RWPE2 (cell line): ENCODE measurements at regions not wholly inside any gene's neighbourhood (a gene's known extent, or its start where the extent isn't known, plus 50 kb on each side); places are given as distances from the start of the nearest gene placed in this dataset.

Source experiments
- ATAC-seq: fragments of 200-7000 bp; cut with Tn5 transposase; 3 replicates; pipeline ENCODE4 v1.9.1; 2021; ENCODE audit warnings: low read depth
- DNase-seq: peaks from one replicate; pipeline ENCODE4 v3.0.0-alpha.2; 2020; ENCODE audit warnings: low spot score
- H3K27ac ChIP-seq: fragments of 450-650 bp; 2 replicates; pipeline ENCODE4 v1.5.1; 2017; ENCODE audit warnings: mild to moderate bottlenecking; ENCODE audit not compliant: poor library complexity, severe bottlenecking
- H3K27me3 ChIP-seq: fragments of 250-450 bp; sonication (Bioruptor Pico); 2 replicates; pipeline ENCODE4 v1.5.1; 2021; ENCODE audit warnings: mild to moderate bottlenecking, moderate library complexity; ENCODE audit not compliant: insufficient read depth, poor library complexity, severe bottlenecking
- H3K36me3 ChIP-seq: fragments of 250-450 bp; sonication (Bioruptor Pico); 2 replicates; pipeline ENCODE4 v1.5.1; 2020; ENCODE audit warnings: low read depth, mild to moderate bottlenecking, moderate library complexity
- H3K4me1 ChIP-seq: fragments of 250-450 bp; sonication (Bioruptor Pico); 2 replicates; pipeline ENCODE4 v1.5.1; 2021; ENCODE audit warnings: mild to moderate bottlenecking, moderate library complexity; ENCODE audit not compliant: insufficient read depth, poor library complexity, severe bottlenecking
- H3K4me3 ChIP-seq: fragments of 250-450 bp; sonication (Bioruptor Pico); 2 replicates; pipeline ENCODE4 v1.5.1; 2021; ENCODE audit warnings: mild to moderate bottlenecking, moderate library complexity; ENCODE audit not compliant: severe bottlenecking
- H3K9me3 ChIP-seq: fragments of 250-450 bp; sonication (Bioruptor Pico); 2 replicates; pipeline ENCODE4 v1.5.1; 2021; ENCODE audit warnings: mild to moderate bottlenecking, moderate library complexity; ENCODE audit not compliant: severe bottlenecking
- CTCF ChIP-seq: fragments of 450-650 bp; IDR thresholded peaks from one replicate; pipeline ENCODE4 v1.5.1; 2017; ENCODE audit warnings: mild to moderate bottlenecking, moderate library complexity; ENCODE audit not compliant: poor library complexity, severe bottlenecking

GRCh38 chr6:145534989-145535388 lies 200.3 kb downstream of the EPM2A start:
- Histone ChIP-seq H3K36me3 (no peaks in the 10 kb centered on the region), H3K4me1 (peaks cover 3% of the 10 kb centered on the region), H3K9me3 (no peaks in the 10 kb centered on the region), H3K27me3 (no peaks in the 10 kb centered on the region), H3K4me3 (no peak overlapping the region), H3K27ac (no peak overlapping the region)
- no peak for DNase-seq
- no peak for ATAC-seq
- no peak for TF ChIP-seq CTCF

DNA sequence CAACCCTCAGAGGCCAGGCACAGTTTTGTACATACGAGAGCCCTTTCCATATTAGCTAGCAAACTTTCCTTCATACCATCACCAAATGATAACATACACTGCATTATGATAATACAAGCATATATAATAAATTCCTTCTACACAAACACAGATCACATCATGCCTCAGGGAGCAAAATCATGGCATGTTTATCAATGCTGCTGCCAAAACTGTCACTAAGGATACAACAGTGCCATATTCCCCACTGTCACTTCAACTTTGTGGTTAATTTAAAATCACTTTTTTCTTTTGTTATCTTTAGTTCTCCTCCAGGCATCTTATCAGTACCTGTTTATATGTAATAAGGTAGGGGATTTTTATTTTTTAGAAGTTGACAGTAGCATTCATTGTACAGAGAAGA lies 196.3 kb downstream of the EPM2A start:
- peaks cover 16% of the 10 kb centered on the region for H3K4me1 ChIP-seq
- H3K36me3 ChIP-seq, result no peaks in the 10 kb centered on the region
- TF ChIP-seq CTCF, result no peak
- no peak overlapping the region for H3K4me3 ChIP-seq
- no peak for ATAC-seq
- H3K9me3 ChIP-seq, result no peaks in the 10 kb centered on the region
- no peak overlapping the region for H3K27ac ChIP-seq
- no peak for DNase-seq
- H3K27me3 ChIP-seq, result no peaks in the 10 kb centered on the region

GRCh38 chr6:145539831-145540230 lies 195.5 kb downstream of the EPM2A start:
- peak overlapping the region; percentile 17 for H3K27ac ChIP-seq
- no peak for TF ChIP-seq CTCF
- H3K4me3 ChIP-seq, result no peak overlapping the region
- no peaks in the 10 kb centered on the region for H3K9me3 ChIP-seq
- H3K36me3 ChIP-seq, result no peaks in the 10 kb centered on the region
- no peaks in the 10 kb centered on the region for H3K27me3 ChIP-seq
- ATAC-seq (peak; percentile 56), DNase-seq (no peak)
- peaks cover 24% of the 10 kb centered on the region for H3K4me1 ChIP-seq

DNA sequence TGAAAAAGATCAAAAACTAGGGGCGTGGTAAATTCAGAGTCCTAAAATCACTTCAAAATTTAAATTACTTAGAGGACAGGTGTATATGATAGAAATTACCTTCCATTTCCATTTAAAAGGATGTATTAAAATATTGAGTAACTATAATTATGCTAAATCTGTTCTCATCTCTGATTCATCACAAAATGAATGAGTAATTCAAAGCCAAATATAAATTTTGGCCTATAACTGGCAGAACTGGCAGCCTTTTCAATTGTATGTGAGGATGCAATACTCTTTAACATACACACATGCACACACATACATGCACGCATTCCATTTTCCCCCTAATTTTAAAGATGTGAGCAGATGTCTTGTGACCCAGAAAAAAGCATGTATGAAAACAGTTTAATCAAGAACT lies 194.6 kb downstream of the EPM2A start:
- no peaks in the 10 kb centered on the region for H3K9me3 ChIP-seq
- DNase-seq (no peak), ATAC-seq (no peak)
- no peaks in the 10 kb centered on the region for H3K27me3 ChIP-seq
- H3K27ac ChIP-seq, result no peak overlapping the region
- peaks cover 26% of the 10 kb centered on the region for H3K4me1 ChIP-seq
- TF ChIP-seq CTCF, result no peak
- no peak overlapping the region for H3K4me3 ChIP-seq
- no peaks in the 10 kb centered on the region for H3K36me3 ChIP-seq

DNA sequence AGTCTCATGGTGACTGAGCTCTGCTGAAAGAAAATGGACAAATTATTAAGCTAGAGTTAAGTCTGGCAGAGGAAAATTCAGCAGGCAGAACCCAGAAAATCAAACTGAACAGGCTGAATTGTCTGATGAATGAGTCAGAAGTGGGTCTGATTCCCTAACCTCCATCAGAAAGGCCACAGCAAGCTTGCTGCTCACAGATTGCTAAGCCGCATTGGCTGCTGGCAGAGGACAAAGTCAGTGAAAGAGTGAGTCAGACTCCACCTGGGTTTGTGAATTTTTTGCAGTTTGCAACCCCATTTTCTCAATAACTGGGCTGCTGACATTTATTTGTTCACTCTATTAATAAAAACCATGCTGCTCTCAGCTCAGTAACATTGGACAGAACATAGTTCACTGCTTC lies 191.3 kb downstream of the EPM2A start:
- ATAC-seq (peak; percentile 96), DNase-seq (peak; percentile 83)
- no peaks in the 10 kb centered on the region for H3K36me3 ChIP-seq
- H3K4me3 ChIP-seq, result no peak overlapping the region
- peak overlapping the region; percentile 88 for H3K27ac ChIP-seq
- no peak for TF ChIP-seq CTCF
- H3K4me1 ChIP-seq, result peaks cover 35% of the 10 kb centered on the region
- no peaks in the 10 kb centered on the region for H3K9me3 ChIP-seq
- H3K27me3 ChIP-seq, result no peaks in the 10 kb centered on the region
